RPMI7951 (cell line): ENCODE measurements at regions not wholly inside any gene's neighbourhood (a gene's known extent, or its start where the extent isn't known, plus 50 kb on each side); places are given as distances from the start of the nearest gene placed in this dataset.
"Not testable (repeated sequence)": the region's sequence is repeated elsewhere in the genome, so short reads cannot be mapped to it uniquely, and the experiment has no call there.

Experiments
- DNase-seq: peaks from one replicate; pipeline ENCODE4 v3.0.0-alpha.2; 2012; ENCODE audit warnings: low read depth

DNA sequence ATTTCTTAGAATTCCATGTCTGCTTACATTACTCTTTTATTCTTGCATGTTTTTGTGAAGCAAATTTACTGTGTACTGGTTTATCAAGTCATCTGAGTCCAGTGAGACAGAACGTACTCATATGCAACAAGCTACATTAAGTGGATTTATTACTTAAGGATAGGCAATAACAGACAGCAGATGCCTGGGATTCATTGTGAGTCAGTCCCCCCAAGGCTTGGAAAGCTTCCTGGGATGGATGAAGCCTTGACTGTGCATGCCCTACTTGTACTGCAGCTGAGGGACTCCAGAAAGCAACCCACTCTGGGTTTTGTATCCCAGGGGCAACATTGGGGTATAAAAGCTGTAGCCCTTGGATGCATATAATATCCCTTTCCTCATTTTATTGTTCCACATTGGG is 113.4 kb upstream of the RAB18 start:
- peak; percentile 67 for DNase-seq

DNA sequence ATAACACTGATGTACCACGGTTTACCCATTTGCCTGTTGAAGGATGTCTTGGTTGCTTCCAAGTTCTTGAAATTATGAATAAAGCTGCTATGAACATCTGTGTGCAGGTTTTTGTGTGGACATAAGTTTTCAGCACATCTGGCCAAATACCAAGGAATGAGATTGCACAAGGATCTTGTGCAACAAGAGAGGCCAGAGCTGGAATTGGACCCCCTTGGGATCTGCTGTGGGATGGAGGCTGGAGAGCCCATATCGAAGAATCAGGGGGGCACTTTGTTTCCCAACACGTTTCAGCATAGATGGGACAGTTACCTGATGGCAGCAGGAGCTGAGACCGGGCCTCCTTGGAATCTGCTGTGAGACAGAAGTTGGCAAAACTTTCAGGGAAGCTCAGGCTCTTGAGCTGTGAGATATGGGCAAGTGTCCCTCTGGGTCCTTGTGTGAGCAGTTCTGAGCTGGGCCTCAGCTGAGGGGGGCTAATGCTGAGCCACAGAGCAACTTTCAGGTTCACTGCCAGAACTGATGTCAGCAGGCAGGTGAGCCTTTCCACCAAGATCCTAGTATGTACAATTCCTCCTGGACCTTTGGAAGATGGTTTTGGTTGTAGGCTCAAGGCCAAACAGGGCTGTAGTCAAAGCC is 115.2 kb upstream of the RAB18 start:
- DNase-seq, result no peak

DNA sequence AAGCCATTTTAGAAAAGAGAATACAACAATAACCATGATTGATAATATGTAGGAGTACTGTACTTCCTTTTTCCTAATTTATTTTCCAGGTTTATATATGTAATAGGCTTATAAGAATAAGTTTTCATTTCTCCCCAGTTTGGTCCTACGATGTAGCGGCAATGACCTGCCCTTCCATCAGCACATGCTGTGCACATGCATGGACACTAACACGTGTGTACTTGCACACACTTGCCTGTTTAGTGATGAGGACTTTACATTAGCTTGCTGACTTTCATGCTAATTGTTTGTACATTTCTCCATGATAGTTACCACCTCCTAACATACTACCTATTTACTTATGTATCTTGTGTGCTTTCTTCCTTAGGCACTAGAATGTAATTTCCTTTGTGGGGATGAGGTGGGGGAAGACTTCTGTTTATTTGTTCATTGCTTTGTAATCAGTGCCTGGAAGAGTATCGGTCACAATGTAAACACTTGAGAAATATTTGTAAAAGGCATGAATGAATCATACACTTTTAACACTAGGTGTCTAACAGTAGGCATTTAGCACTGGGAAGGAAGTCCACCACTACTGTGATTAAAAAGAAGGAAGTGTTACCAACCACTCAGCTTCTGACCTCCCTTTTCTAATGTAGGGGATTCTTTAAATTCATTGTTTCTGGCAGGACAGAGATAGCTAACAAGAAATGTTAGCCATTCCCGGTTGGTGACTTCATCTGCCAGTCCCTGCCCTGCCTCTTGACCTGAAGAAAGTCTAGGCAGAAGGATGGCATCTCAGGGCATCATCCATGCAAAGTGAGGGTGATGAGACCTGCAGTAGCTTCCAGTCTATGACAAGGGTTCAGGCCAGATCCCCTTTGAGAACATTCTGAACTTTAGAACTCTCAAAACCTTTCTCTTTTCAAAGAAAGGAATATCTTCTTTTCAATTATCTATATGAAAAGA is 120.2 kb upstream of the RAB18 start:
- DNase-seq, result no peak

DNA sequence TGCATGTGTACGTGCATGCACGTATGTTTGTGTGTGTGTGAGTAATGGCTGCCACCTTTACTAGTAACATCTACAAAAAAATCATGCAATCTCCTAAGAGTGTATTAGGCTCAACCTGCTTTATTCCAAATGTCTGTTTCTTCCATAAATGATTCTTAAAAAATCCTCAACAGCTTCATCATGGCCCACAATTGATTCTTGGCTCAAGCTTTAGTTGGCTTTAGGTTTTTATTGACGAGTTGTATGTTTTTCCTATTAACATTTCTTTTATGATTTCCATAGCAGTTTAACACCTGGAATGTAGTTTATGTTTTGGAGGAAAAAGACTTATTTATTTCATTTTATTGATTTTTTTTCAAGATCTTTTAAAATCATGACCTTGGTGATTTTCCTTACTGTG is 121.9 kb upstream of the RAB18 start:
- no peak for DNase-seq

DNA sequence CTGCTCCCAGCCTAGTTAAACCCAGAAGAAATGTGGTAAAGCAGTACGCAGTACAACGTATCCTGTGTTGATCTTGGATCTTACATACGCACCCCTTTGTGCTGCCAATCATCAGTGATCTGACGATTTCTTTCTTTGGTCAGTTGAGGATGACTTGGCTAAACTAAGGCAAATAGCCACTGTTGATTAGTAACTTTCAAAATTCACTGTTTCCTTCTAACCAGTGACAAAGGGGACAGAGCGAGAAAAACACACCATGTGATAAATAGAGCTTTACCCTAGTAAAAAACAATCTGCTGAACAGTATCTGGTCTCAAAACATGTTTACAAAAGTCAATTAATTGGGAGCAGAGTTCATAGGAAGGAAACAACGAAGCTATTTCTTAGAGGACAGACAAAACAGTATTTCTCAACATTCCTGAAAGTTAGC is 123.2 kb upstream of the RAB18 start:
- no peak for DNase-seq

DNA sequence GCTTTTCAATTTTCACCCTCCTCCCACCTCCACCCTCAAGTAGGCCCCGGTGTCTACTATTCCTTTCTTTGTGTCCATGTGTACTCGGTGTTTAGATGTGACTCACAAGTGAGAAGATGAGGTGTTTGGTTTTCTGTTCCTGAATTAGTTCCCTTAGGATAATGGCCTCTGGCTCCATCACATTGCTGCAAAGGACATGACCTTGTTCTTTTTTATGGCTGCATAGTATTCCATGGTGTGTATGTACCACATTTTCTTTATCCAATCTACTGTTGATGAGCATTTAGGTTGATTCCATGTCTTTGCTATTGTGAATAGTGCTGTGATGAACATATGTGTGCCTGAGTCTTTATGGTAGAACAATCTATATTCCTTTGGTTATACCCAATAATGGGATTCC is 125.1 kb upstream of the RAB18 start:
- DNase-seq, result not testable (repeated sequence)

DNA sequence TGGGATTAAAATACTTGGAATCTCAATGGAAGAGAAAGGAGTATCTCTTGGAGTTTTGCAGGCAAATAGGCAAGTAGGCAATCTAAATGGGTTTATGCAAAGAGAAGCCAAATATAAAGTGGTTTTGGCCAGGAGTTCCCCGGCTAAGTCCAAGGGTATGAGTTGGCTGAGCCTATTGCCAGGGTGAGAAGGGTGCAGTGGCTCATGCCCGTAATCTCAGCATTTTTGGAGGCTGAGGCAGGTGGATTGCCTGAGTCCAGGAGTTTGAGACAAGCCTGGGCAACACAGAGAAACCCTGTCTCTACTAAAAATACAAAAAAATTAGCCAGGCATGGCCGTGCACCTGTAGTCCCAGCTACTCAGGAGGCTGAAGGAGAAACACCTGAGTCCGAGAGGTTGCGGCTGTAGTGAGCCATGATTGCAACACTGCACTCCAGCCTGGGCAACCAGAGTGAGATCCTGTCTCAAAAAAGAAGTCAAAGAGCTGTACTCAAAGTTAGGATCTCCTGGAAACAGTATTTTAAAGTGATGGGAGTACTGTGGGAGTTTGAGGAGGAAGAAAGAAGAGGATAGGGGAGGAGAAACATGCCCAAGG is 130.4 kb upstream of the RAB18 start:
- DNase-seq, result no peak

DNA sequence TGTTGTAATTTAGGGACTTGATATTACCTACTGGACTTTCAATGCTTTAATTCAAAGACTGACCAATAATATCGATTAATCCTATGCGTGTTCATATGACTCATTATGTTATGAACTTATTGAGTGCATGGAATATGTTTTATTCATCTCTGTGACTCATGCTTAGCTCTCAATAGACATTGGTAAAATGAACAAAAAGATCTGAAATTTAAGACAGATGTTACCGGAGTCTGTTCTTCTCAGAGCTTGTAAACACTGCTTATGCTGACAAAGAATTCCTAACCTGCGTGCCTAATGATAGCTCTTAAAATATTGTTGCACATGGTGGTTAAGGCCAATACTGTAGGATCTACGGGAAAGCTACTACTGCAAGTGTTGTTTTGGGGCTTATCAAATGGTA is 131.5 kb upstream of the ACBD5 start:
- no peak for DNase-seq

DNA sequence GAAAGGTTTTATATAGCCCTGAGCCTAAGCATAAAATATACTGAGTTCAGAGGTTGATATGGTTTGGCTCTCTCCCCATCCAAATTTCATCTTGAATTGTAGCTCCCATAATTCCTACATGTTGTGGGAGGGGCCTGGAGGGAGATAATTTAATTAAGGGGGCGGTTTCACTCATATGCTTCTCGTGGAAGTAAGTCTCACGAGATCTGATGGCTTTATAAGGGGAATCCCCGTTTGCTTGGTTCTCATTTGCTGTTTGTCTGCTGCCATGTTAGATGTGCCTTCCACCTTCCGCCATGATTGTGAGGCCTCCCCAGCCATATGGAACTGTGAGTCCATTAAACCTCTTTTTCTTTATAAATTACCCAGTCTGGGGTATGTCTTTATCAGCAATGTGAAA is 130.8 kb upstream of the ACBD5 start:
- DNase-seq, result peak; percentile 50

DNA sequence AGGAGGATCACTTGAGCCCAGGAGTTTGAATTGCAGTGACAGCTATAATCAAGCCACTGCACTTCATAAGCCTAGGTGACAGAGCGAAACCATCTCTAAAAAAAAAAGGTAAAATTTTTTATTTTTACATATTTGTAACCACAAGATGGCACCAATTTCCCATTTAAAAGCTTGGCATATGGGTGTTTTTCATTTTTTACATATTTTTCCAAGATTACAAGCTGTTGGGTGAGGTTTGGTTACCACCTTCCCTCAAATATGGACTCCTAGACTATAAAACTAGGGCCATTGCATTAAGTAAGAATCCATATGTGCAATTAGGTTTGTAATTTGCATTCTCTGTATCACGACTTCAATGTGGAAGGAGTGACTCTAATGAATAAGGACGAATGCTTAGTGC is 129.3 kb upstream of the ACBD5 start:
- no peak for DNase-seq

DNA sequence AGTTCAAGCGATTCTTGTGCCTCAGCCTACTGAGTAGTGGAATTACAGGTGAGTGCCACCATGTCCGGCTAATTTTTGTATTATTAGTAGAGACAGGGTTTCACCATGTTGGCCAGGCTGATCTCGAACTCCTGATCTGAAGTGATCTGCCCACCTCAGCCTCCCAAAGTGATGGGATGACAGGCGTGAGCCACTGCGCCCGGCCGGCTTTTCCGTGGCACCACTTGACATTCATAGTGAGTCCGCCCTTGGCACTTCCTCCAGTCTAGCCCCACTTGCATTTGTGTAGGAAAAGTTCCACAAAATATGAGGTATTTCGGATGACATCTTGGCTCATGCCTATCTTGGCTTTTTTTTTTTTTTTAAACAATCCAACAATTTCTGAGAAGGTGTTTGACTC is 128.1 kb upstream of the ACBD5 start:
- no peak for DNase-seq

DNA sequence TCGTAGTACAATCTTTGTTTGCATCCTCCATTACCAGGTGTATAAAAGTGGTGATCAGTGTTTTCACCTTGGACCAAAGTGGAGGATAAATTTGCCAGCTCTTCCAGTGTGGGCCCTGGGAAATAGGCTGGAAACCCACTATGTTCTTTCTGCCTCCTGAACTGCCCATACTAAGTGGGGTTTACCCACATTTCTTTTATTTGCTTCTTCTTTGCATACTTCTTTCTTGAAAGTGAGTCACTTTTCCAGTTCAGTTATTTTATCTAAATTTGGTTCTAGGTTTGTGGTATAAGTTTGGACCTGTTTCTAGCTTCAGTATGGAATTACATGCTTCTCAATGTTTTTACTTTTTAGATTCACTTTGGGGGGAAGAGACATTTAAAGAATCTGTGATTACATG is 126.2 kb upstream of the ACBD5 start:
- no peak for DNase-seq

DNA sequence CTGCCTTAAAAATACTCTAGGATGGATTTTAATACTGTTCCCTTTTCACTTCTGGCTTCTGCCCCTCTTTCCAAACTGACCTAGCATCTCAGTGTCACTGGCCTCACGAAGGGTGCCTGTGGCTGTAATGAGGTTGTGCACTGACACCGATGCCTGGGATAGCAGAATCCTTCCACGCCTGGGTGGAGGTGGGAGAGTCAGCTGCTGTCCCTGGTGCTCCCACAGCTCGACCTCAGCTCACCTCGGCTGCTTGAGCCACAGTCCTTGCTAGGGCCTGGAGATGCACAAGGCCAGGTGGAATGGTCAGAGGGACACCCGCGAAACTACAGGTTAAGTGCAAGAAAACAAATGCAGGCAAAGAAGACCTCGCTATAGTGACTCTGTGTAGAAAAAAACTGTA is 123.4 kb upstream of the ACBD5 start:
- DNase-seq, result no peak

DNA sequence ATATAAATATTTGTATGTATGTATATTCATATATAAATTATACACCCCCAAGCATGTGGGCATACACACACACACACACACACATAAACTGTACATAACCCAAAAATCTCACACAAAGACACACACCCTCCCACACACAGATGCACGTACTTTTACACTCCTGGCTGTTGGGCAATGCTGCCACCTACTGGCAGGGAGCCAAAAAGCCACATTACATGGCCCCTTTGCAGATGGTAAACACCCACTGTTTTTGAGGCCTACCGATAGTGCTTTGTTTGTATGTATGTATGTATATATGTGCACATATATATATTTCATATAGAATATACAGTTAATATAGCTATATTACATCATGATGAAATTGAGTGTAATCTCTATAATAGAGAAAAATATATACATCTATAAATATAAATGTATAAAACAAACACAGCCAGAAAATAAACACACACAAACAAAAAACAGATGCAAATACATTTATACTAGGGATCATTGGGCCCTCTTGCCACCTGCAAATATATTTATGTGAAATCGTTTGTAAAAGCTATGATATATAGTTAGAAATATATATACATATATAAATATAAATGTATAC is 120.1 kb upstream of the ACBD5 start:
- DNase-seq, result peak; percentile 73

DNA sequence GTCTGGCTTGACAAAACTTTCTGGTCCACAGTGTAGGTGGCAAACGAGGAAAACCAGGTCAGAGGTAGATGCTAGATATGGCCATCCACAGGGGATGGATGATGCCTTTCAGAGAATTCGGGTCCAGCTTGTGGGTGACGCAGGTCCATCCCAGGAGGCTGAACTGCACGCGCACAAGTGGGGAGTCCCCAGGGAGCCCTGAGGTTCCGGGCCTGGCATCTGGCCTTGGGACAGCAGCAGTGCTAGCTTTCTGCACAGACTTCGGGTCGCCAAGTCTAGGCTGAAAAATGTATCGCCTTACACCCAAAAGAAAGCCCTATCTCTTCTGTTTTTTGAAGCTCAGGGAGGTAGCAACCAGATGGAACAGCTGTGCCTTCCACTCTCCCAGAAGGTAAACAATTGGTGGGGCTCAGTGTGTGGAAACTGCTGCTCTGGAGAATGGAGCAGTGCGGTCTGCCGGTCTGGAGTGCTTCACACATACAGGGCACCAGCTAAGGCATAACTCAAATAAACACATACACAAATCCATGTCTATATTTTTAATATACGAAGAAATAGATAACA is 119.3 kb upstream of the ACBD5 start:
- no peak for DNase-seq

DNA sequence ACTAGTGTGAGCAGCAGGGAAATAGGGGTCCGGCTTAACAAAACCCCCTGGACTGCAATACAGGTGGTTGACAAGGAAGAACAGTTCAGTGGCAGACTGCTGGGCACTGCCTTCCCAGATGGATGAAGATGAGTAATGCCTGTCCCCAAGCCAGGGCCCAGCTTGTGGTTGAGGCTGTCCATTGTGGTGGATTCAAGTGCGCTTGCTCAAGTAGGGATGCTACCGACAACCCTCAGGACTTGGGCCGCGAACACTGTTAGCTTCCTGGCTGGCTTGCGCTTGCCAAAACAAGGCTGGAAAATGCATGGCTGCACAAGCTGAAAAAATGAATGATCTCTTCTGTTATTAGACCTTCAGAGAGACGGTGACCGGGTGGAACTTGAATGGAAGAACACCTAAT is 116.1 kb upstream of the ACBD5 start:
- peak; percentile 8 for DNase-seq

DNA sequence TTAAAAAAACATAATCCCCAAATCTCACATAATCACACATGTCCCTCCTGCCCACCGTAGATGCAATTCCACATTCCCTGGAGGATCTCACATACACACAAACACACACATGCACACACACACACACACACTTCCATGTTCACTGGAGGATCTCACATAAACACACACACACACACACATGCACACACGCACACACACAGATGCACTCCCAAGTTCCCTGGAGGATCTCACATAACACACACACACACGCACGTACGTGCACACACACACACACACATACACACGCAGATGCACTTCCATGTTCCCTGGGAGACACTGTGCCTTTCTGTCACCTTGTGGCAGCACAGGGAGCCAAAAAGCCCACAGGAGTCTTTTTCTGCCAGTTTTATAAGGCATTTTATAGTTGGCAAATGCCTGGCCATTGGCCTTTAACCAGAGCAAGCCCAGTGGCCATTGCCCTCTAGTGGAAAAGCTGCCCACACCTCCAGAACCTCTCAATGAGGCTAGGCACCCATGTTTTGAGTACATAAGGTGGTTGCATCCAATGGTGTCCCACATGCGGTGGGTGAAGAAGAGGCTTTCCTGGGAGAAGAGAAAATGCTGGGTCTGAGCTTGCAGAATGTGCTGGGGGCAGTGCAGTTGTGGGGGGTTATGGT is 115.4 kb upstream of the ACBD5 start:
- peak; percentile 18 for DNase-seq

DNA sequence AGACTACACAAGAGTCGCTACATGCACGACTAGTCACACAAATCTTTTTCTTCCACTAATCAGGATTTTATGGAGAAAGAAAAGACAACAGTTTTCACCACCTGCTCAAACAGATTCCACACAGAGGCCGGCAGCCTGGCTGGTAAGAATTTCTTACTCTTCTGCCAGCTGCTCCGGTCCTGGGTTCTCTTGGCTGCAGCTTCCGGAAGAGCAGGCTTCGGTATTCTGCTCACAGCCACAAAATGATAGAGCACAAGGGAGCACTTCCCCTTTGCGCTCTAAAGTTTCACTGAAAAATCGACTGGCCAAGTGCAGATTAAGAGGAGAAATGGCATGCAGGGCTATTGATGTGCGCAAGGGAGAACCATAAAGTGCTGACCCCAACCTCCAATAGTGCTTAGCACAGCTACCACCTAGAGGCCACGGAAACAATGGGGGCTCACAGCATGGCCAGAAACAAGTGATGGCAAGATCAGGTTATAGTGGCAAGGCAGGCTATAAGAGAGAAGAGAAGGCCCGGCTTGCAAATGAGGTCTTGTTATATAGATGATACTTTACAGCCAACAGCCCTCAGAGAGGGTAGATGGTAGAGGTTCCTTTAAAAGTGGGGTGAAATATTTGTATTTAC is 114.2 kb upstream of the ACBD5 start:
- DNase-seq, result not testable (repeated sequence)

DNA sequence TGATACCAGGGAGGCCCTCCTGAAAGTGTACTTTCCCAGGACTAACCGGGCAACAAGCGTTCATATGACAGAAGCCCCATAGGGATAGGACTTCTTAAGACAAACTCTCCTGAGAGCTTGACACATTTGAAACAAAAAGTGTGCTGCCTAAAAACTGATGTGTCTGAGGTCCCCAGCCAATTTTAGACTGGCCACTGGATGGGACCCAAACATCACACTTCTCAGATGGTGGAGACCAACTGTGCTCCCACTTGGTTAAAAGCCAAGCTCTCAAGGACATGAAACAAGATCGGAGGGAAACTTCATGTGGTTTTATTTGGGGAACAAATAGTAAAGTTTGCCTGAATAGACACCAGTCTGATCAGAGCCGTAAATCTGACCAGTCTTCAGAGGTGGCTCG is 113.5 kb upstream of the ACBD5 start:
- DNase-seq, result not testable (repeated sequence)

DNA sequence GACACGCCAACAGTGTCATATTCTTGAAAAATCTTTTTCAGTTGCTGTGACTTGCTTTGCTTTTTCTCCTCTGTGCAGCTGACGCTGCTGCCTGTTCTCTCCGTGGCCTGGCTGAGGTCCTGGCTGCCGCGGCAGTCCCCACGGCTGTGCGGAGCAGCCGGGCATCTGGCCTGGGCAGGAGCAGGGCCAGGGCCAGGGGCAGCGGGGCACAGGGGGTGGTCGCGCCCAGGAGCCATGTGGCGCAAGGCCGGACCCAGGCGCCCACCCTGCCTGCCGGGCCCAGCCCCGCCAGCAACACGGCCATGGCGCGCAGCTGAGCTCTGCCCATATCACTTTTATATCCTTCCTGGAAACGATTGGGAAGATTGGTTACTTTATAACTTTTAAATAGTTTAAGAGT is 109.4 kb upstream of the ACBD5 start:
- DNase-seq, result no peak

DNA sequence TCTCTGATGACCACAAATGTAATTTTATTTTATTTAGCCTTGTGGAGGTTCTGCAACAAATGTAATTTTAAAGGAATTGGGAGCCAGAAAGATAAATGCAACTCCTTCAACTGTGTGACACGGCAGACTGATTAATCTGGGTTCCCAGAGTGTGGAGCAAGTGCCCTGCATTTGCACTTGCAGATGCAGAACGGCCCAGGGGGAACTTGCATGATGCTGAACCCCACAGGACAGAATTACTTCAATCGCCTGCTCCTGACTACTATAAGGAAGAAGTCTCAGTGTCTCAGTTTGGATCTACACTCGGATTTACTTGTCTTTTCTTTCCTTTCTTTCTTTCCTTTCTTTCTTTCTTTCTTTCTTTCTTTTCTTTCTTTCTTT is 107.2 kb upstream of the ACBD5 start:
- DNase-seq, result not testable (repeated sequence)
